A549 (cell line): ENCODE measurements at regions not wholly inside any gene's neighbourhood (a gene's known extent, or its start where the extent isn't known, plus 50 kb on each side); places are given as distances from the start of the nearest gene placed in this dataset.

ENCODE experiments used
- EHMT2 ChIP-seq: fragments of 200-600 bp; sonication (generic); IDR thresholded peaks from 2 replicates; pipeline ENCODE4 v1.6.1; 2016; ENCODE audit warnings: antibody characterized with exemption, low read depth, mild to moderate bottlenecking, moderate library complexity
- POLR2A ChIP-seq: IDR thresholded peaks from 2 replicates; pipeline ENCODE4 v1.6.1; 2012; ENCODE audit warnings: mild to moderate bottlenecking, low read length
- SMC3 ChIP-seq: fragments of >200 bp; sonication (Bioruptor Twin); formaldehyde crosslinking; IDR thresholded peaks from 3 replicates; pipeline ENCODE4 v1.6.1; 2018; ENCODE audit warnings: inconsistent platforms

- no peak for TF ChIP-seq EHMT2
- no peak for TF ChIP-seq SMC3
- TF ChIP-seq POLR2A, result no peak
Measured at GRCh38 chr7:49695971-49696370, 77.5 kb upstream of the VWC2 start.
